ENCODE measurements at regions not wholly inside any gene's neighbourhood (a gene's known extent, or its start where the extent isn't known, plus 50 kb on each side); places are given as distances from the start of the nearest gene placed in this dataset.

GRCh38 chr1:169025412-169025811 is 81.1 kb upstream of the ATP1B1 start:
- Histone ChIP-seq H3K9me3 (ENCODE audit: low read length) (no peaks in the 10 kb centered on the region), H3K36me3 (ENCODE audit: insufficient read depth, low read length) (no peaks in the 10 kb centered on the region), H3K4me3 (ENCODE audit: low read length) (no peak overlapping the region), H2AFZ (ENCODE audit: low read depth, low read length) (no peak overlapping the region), H3K4me1 (ENCODE audit: insufficient read depth, low read length) (no peaks in the 10 kb centered on the region), H3K27me3 (ENCODE audit: insufficient read depth, low read length) (no peaks in the 10 kb centered on the region)

GRCh38 chr1:169027607-169028320 is 78.7 kb upstream of the ATP1B1 start:
- no peaks in the 10 kb centered on the region for H3K9me3 ChIP-seq (ENCODE audit: low read length)
- H3K36me3 ChIP-seq (ENCODE audit: insufficient read depth, low read length), result no peaks in the 10 kb centered on the region
- no peak overlapping the region for H2AFZ ChIP-seq (ENCODE audit: low read depth, low read length)
- H3K27me3 ChIP-seq (ENCODE audit: insufficient read depth, low read length), result no peaks in the 10 kb centered on the region
- H3K4me1 ChIP-seq (ENCODE audit: insufficient read depth, low read length), result no peaks in the 10 kb centered on the region
- H3K4me3 ChIP-seq (ENCODE audit: low read length), result no peak overlapping the region

GRCh38 chr1:169031566-169032224 is 74.8 kb upstream of the ATP1B1 start:
- Histone ChIP-seq H3K36me3 (ENCODE audit: insufficient read depth, low read length) (no peaks in the 10 kb centered on the region), H3K9me3 (ENCODE audit: low read length) (no peaks in the 10 kb centered on the region), H3K27me3 (ENCODE audit: insufficient read depth, low read length) (no peaks in the 10 kb centered on the region), H3K4me1 (ENCODE audit: insufficient read depth, low read length) (no peaks in the 10 kb centered on the region), H2AFZ (ENCODE audit: low read depth, low read length) (no peak overlapping the region), H3K4me3 (ENCODE audit: low read length) (no peak overlapping the region)

- H3K27me3 ChIP-seq (ENCODE audit: insufficient read depth, low read length), result no peaks in the 10 kb centered on the region
- H3K4me3 ChIP-seq (ENCODE audit: low read length), result no peak overlapping the region
Observed at GRCh38 chr1:169041366-169041765, 65.1 kb upstream of the ATP1B1 start.

GRCh38 chr1:169042377-169042776 is 64.1 kb upstream of the ATP1B1 start:
- no peaks in the 10 kb centered on the region for H3K4me1 ChIP-seq (ENCODE audit: insufficient read depth, low read length)
- no peaks in the 10 kb centered on the region for H3K9me3 ChIP-seq (ENCODE audit: low read length)
- H2AFZ ChIP-seq (ENCODE audit: low read depth, low read length), result no peak overlapping the region
- H3K36me3 ChIP-seq (ENCODE audit: insufficient read depth, low read length), result no peaks in the 10 kb centered on the region
- no peak overlapping the region for H3K4me3 ChIP-seq (ENCODE audit: low read length)
- H3K27me3 ChIP-seq (ENCODE audit: insufficient read depth, low read length), result no peaks in the 10 kb centered on the region

More at GRCh38 chr1:169041366-169041765, 65.1 kb upstream of the ATP1B1 start:
- Histone ChIP-seq H3K4me1 (ENCODE audit: insufficient read depth, low read length) (no peaks in the 10 kb centered on the region), H3K36me3 (ENCODE audit: insufficient read depth, low read length) (no peaks in the 10 kb centered on the region), H2AFZ (ENCODE audit: low read depth, low read length) (no peak overlapping the region), H3K9me3 (ENCODE audit: low read length) (no peaks in the 10 kb centered on the region)

GRCh38 chr1:169043823-169044222 is 62.7 kb upstream of the ATP1B1 start:
- Histone ChIP-seq H3K9me3 (ENCODE audit: low read length) (no peaks in the 10 kb centered on the region), H3K4me1 (ENCODE audit: insufficient read depth, low read length) (no peaks in the 10 kb centered on the region), H3K36me3 (ENCODE audit: insufficient read depth, low read length) (no peaks in the 10 kb centered on the region), H3K4me3 (ENCODE audit: low read length) (no peak overlapping the region), H2AFZ (ENCODE audit: low read depth, low read length) (no peak overlapping the region), H3K27me3 (ENCODE audit: insufficient read depth, low read length) (no peaks in the 10 kb centered on the region)

GRCh38 chr1:169044296-169044695 is 62.2 kb upstream of the ATP1B1 start:
- H3K4me1 ChIP-seq (ENCODE audit: insufficient read depth, low read length), result no peaks in the 10 kb centered on the region
- no peaks in the 10 kb centered on the region for H3K9me3 ChIP-seq (ENCODE audit: low read length)
- no peak overlapping the region for H3K4me3 ChIP-seq (ENCODE audit: low read length)
- no peaks in the 10 kb centered on the region for H3K36me3 ChIP-seq (ENCODE audit: insufficient read depth, low read length)
- H3K27me3 ChIP-seq (ENCODE audit: insufficient read depth, low read length), result no peaks in the 10 kb centered on the region
- H2AFZ ChIP-seq (ENCODE audit: low read depth, low read length), result no peak overlapping the region

GRCh38 chr1:169044971-169045370 is 61.5 kb upstream of the ATP1B1 start:
- Histone ChIP-seq H3K4me3 (ENCODE audit: low read length) (no peak overlapping the region), H3K36me3 (ENCODE audit: insufficient read depth, low read length) (no peaks in the 10 kb centered on the region), H2AFZ (ENCODE audit: low read depth, low read length) (no peak overlapping the region), H3K27me3 (ENCODE audit: insufficient read depth, low read length) (no peaks in the 10 kb centered on the region), H3K4me1 (ENCODE audit: insufficient read depth, low read length) (peaks cover 4% of the 10 kb centered on the region), H3K9me3 (ENCODE audit: low read length) (no peaks in the 10 kb centered on the region)

GRCh38 chr1:169046671-169047070 is 59.8 kb upstream of the ATP1B1 start:
- no peak overlapping the region for H2AFZ ChIP-seq (ENCODE audit: low read depth, low read length)
- H3K9me3 ChIP-seq (ENCODE audit: low read length), result no peaks in the 10 kb centered on the region
- no peak overlapping the region for H3K4me3 ChIP-seq (ENCODE audit: low read length)
- H3K36me3 ChIP-seq (ENCODE audit: insufficient read depth, low read length), result no peaks in the 10 kb centered on the region
- H3K4me1 ChIP-seq (ENCODE audit: insufficient read depth, low read length), result peaks cover 4% of the 10 kb centered on the region
- H3K27me3 ChIP-seq (ENCODE audit: insufficient read depth, low read length), result no peaks in the 10 kb centered on the region

- Histone ChIP-seq H3K4me3 (ENCODE audit: low read length) (no peak overlapping the region), H3K4me1 (ENCODE audit: insufficient read depth, low read length) (peaks cover 4% of the 10 kb centered on the region), H3K27me3 (ENCODE audit: insufficient read depth, low read length) (no peaks in the 10 kb centered on the region), H3K36me3 (ENCODE audit: insufficient read depth, low read length) (no peaks in the 10 kb centered on the region), H3K9me3 (ENCODE audit: low read length) (no peaks in the 10 kb centered on the region), H2AFZ (ENCODE audit: low read depth, low read length) (no peak overlapping the region)
Observed at GRCh38 chr1:169047074-169047473, 59.4 kb upstream of the ATP1B1 start.

- H3K4me1 ChIP-seq (ENCODE audit: insufficient read depth, low read length), result peaks cover 4% of the 10 kb centered on the region
- no peak overlapping the region for H2AFZ ChIP-seq (ENCODE audit: low read depth, low read length)
- H3K27me3 ChIP-seq (ENCODE audit: insufficient read depth, low read length), result no peaks in the 10 kb centered on the region
- no peaks in the 10 kb centered on the region for H3K9me3 ChIP-seq (ENCODE audit: low read length)
- H3K4me3 ChIP-seq (ENCODE audit: low read length), result no peak overlapping the region
- H3K36me3 ChIP-seq (ENCODE audit: insufficient read depth, low read length), result no peaks in the 10 kb centered on the region
Observed at GRCh38 chr1:169048043-169048442, 58.4 kb upstream of the ATP1B1 start.

GRCh38 chr1:169049258-169049938 is 57.1 kb upstream of the ATP1B1 start:
- Histone ChIP-seq H3K4me3 (ENCODE audit: low read length) (no peak overlapping the region), H3K4me1 (ENCODE audit: insufficient read depth, low read length) (peaks cover 4% of the 10 kb centered on the region), H3K27me3 (ENCODE audit: insufficient read depth, low read length) (no peaks in the 10 kb centered on the region), H3K36me3 (ENCODE audit: insufficient read depth, low read length) (no peaks in the 10 kb centered on the region), H2AFZ (ENCODE audit: low read depth, low read length) (no peak overlapping the region), H3K9me3 (ENCODE audit: low read length) (no peaks in the 10 kb centered on the region)

GRCh38 chr1:169051171-169051570 is 55.3 kb upstream of the ATP1B1 start:
- Histone ChIP-seq H2AFZ (ENCODE audit: low read depth, low read length) (no peak overlapping the region), H3K9me3 (ENCODE audit: low read length) (no peaks in the 10 kb centered on the region), H3K4me3 (ENCODE audit: low read length) (no peak overlapping the region), H3K36me3 (ENCODE audit: insufficient read depth, low read length) (no peaks in the 10 kb centered on the region), H3K4me1 (ENCODE audit: insufficient read depth, low read length) (peaks cover 4% of the 10 kb centered on the region), H3K27me3 (ENCODE audit: insufficient read depth, low read length) (no peaks in the 10 kb centered on the region)

Data from neuron (in vitro differentiated cells).